ENCODE measurements at regions not wholly inside any gene's neighbourhood (a gene's known extent, or its start where the extent isn't known, plus 50 kb on each side); places are given as distances from the start of the nearest gene placed in this dataset.

DNA sequence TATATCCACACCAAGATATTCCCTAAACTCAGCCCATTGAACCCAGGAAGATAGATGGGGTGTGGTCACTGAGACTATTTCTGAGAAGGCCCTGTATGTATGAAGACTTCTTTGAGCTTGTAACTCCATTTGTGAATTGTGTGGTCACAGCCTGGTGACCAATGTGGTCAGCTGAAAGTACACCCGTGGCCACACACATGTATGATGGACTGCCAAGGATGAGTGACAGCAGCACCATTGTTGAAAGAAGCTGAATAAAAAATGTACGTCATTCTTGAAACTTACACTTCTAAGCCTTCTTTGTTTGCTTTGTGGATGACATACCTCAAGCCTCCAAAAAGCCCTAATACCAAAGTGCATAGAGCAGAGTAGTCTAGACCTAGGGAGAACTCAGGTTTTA, 581.4 kb downstream of the RAB28 start:
- TF ChIP-seq, protein P1, sequence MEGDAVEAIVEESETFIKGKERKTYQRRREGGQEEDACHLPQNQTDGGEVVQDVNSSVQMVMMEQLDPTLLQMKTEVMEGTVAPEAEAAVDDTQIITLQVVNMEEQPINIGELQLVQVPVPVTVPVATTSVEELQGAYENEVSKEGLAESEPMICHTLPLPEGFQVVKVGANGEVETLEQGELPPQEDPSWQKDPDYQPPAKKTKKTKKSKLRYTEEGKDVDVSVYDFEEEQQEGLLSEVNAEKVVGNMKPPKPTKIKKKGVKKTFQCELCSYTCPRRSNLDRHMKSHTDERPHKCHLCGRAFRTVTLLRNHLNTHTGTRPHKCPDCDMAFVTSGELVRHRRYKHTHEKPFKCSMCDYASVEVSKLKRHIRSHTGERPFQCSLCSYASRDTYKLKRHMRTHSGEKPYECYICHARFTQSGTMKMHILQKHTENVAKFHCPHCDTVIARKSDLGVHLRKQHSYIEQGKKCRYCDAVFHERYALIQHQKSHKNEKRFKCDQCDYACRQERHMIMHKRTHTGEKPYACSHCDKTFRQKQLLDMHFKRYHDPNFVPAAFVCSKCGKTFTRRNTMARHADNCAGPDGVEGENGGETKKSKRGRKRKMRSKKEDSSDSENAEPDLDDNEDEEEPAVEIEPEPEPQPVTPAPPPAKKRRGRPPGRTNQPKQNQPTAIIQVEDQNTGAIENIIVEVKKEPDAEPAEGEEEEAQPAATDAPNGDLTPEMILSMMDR (conservative IDR thresholded peaks at IDR 0.05 in 1 of 2, IDR thresholded peaks at IDR 0.05 in 1 of 2; ENCODE audit: extremely low read depth in 1 of 2, insufficient read depth in 1 of 2, low read depth in 1 of 2, low read length in 2 of 2): no peak
- TF ChIP-seq EZH2 (IDR thresholded peaks at IDR 0.05; ENCODE audit: borderline replicate concordance, low read length): no peak
